HEK293 (cell line): ENCODE measurements at regions not wholly inside any gene's neighbourhood (a gene's known extent, or its start where the extent isn't known, plus 50 kb on each side); places are given as distances from the start of the nearest gene placed in this dataset.

Experiments
- CTCF ChIP-seq: fragments of 450-650 bp; formaldehyde crosslinking; IDR thresholded peaks from 2 replicates; pipeline ENCODE4 v1.5.1; 2016; ENCODE audit warnings: missing biosample characterization, missing genetic modification characterization
- IKZF3 ChIP-seq: fragments of 450-650 bp; IDR thresholded peaks from 2 replicates; pipeline ENCODE4 v1.5.0; 2018; ENCODE audit warnings: missing biosample characterization, mild to moderate bottlenecking, missing genetic modification characterization, moderate library complexity
- KLF10 ChIP-seq: fragments of 450-650 bp; IDR thresholded peaks from 2 replicates; pipeline ENCODE4 v1.5.1; 2018; ENCODE audit warnings: missing biosample characterization, mild to moderate bottlenecking, missing genetic modification characterization
- ZFHX2 ChIP-seq: fragments of 450-650 bp; formaldehyde crosslinking; conservative IDR thresholded peaks from 2 replicates; pipeline ENCODE4 v1.5.1; 2016; ENCODE audit warnings: missing biosample characterization, missing genetic modification characterization
- ZNF175 ChIP-seq: fragments of 450-650 bp; formaldehyde crosslinking; IDR thresholded peaks from 2 replicates; pipeline ENCODE4 v1.5.1; 2016; ENCODE audit warnings: missing biosample characterization, missing genetic modification characterization
- ZNF335 ChIP-seq: fragments of 450-650 bp; formaldehyde crosslinking; conservative IDR thresholded peaks from 2 replicates; pipeline ENCODE4 v1.5.1; 2016; ENCODE audit warnings: missing biosample characterization, missing genetic modification characterization
- ZNF48 ChIP-seq: fragments of 450-650 bp; formaldehyde crosslinking; IDR thresholded peaks from 2 replicates; pipeline ENCODE4 v1.5.1; 2016; ENCODE audit warnings: missing biosample characterization, missing genetic modification characterization
- ZNF544 ChIP-seq: fragments of 450-650 bp; formaldehyde crosslinking; IDR thresholded peaks from 2 replicates; pipeline ENCODE4 v1.5.0; 2017; ENCODE audit warnings: missing biosample characterization, missing genetic modification characterization
- ZNF585B ChIP-seq: fragments of 450-650 bp; formaldehyde crosslinking; IDR thresholded peaks from 2 replicates; pipeline ENCODE4 v1.5.1; 2016; ENCODE audit warnings: missing biosample characterization, missing genetic modification characterization
- ZNF596 ChIP-seq: fragments of 450-650 bp; IDR thresholded peaks from 2 replicates; pipeline ENCODE4 v1.5.0; 2018; ENCODE audit warnings: missing biosample characterization, mild to moderate bottlenecking, missing genetic modification characterization, moderate library complexity
- ZNF785 ChIP-seq: fragments of 450-650 bp; formaldehyde crosslinking; IDR thresholded peaks from 2 replicates; pipeline ENCODE4 v1.5.1; 2016; ENCODE audit warnings: missing biosample characterization, missing genetic modification characterization
- ZSCAN5A ChIP-seq: fragments of 450-650 bp; formaldehyde crosslinking; IDR thresholded peaks from 2 replicates; pipeline ENCODE4 v1.5.1; 2016; ENCODE audit warnings: missing biosample characterization, missing genetic modification characterization
- TF ChIP-seq, protein P1 (sequence below): fragments of 450-650 bp; formaldehyde crosslinking; IDR thresholded peaks from 2 replicates; pipeline ENCODE4 v1.5.1; 2016; ENCODE audit warnings: missing biosample characterization, missing genetic modification characterization
- TF ChIP-seq, protein P2 (sequence below): fragments of 450-650 bp; formaldehyde crosslinking; IDR thresholded peaks from 2 replicates; pipeline ENCODE4 v1.5.1; 2017; ENCODE audit warnings: missing biosample characterization, missing genetic modification characterization
- TF ChIP-seq, protein P3 (sequence below): fragments of 450-650 bp; formaldehyde crosslinking; IDR thresholded peaks from 2 replicates; pipeline ENCODE4 v1.5.1; 2017; ENCODE audit warnings: missing biosample characterization, missing genetic modification characterization
- TF ChIP-seq, protein P4 (sequence below): fragments of 450-650 bp; formaldehyde crosslinking; IDR thresholded peaks from 2 replicates; pipeline ENCODE4 v1.5.1; 2016; ENCODE audit warnings: missing biosample characterization, missing genetic modification characterization

DNA sequence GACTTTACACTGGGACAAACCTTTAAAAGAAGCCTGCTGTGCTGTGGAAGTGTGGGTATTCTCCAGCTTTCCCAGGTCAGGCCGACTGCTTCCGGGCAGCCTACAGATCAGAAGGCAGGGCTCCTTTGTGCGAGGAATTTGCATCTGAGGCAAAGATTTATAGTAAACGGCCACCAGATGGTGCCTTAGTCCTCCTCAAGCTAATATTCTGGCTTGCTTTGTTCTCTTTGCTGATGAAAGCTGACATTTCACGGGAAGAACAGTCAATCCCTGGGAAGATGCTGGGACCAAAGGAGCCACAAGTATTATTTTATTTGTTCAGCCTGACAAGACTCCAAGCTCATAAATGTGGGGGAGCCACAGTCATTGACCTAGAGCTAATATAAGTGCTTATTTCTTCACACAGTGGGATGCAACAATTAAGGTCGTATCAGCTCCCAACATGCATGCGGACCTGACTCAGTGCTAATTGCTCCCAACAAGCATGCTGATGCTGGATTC, 120.7 kb upstream of the TRIM2 start (continued):
- TF ChIP-seq CTCF (tag by site-specific recombination): no peak; the same call in 1 of the 2 replicates
- no peak for TF ChIP-seq ZNF544 (tag by site-specific recombination)
- TF ChIP-seq, protein P1, sequence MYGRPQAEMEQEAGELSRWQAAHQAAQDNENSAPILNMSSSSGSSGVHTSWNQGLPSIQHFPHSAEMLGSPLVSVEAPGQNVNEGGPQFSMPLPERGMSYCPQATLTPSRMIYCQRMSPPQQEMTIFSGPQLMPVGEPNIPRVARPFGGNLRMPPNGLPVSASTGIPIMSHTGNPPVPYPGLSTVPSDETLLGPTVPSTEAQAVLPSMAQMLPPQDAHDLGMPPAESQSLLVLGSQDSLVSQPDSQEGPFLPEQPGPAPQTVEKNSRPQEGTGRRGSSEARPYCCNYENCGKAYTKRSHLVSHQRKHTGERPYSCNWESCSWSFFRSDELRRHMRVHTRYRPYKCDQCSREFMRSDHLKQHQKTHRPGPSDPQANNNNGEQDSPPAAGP (tag by site-specific recombination): no peak
- TF ChIP-seq ZNF48 (tag by site-specific recombination): no peak
- TF ChIP-seq, protein P2, sequence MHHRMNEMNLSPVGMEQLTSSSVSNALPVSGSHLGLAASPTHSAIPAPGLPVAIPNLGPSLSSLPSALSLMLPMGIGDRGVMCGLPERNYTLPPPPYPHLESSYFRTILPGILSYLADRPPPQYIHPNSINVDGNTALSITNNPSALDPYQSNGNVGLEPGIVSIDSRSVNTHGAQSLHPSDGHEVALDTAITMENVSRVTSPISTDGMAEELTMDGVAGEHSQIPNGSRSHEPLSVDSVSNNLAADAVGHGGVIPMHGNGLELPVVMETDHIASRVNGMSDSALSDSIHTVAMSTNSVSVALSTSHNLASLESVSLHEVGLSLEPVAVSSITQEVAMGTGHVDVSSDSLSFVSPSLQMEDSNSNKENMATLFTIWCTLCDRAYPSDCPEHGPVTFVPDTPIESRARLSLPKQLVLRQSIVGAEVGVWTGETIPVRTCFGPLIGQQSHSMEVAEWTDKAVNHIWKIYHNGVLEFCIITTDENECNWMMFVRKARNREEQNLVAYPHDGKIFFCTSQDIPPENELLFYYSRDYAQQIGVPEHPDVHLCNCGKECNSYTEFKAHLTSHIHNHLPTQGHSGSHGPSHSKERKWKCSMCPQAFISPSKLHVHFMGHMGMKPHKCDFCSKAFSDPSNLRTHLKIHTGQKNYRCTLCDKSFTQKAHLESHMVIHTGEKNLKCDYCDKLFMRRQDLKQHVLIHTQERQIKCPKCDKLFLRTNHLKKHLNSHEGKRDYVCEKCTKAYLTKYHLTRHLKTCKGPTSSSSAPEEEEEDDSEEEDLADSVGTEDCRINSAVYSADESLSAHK (tag by site-specific recombination): no peak
- no peak for TF ChIP-seq ZNF335 (tag by site-specific recombination)
- no peak for TF ChIP-seq ZNF585B (tag by site-specific recombination)
- no peak for TF ChIP-seq ZNF596
- TF ChIP-seq, protein P3, sequence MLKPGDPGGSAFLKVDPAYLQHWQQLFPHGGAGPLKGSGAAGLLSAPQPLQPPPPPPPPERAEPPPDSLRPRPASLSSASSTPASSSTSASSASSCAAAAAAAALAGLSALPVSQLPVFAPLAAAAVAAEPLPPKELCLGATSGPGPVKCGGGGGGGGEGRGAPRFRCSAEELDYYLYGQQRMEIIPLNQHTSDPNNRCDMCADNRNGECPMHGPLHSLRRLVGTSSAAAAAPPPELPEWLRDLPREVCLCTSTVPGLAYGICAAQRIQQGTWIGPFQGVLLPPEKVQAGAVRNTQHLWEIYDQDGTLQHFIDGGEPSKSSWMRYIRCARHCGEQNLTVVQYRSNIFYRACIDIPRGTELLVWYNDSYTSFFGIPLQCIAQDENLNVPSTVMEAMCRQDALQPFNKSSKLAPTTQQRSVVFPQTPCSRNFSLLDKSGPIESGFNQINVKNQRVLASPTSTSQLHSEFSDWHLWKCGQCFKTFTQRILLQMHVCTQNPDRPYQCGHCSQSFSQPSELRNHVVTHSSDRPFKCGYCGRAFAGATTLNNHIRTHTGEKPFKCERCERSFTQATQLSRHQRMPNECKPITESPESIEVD (tag by site-specific recombination): no peak
- TF ChIP-seq ZSCAN5A (tag by site-specific recombination): no peak
- TF ChIP-seq, protein P4, sequence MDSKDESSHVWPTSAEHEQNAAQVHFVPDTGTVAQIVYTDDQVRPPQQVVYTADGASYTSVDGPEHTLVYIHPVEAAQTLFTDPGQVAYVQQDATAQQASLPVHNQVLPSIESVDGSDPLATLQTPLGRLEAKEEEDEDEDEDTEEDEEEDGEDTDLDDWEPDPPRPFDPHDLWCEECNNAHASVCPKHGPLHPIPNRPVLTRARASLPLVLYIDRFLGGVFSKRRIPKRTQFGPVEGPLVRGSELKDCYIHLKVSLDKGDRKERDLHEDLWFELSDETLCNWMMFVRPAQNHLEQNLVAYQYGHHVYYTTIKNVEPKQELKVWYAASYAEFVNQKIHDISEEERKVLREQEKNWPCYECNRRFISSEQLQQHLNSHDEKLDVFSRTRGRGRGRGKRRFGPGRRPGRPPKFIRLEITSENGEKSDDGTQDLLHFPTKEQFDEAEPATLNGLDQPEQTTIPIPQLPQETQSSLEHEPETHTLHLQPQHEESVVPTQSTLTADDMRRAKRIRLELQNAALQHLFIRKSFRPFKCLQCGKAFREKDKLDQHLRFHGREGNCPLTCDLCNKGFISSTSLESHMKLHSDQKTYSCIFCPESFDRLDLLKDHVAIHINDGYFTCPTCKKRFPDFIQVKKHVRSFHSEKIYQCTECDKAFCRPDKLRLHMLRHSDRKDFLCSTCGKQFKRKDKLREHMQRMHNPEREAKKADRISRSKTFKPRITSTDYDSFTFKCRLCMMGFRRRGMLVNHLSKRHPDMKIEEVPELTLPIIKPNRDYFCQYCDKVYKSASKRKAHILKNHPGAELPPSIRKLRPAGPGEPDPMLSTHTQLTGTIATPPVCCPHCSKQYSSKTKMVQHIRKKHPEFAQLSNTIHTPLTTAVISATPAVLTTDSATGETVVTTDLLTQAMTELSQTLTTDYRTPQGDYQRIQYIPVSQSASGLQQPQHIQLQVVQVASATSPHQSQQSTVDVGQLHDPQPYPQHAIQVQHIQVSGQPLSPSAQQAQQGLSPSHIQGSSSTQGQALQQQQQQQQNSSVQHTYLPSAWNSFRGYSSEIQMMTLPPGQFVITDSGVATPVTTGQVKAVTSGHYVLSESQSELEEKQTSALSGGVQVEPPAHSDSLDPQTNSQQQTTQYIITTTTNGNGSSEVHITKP: no peak
- no peak for TF ChIP-seq ZNF175 (tag by site-specific recombination)
- TF ChIP-seq ZFHX2 (tag by site-specific recombination): no peak
- peak; percentile 49; the same call in 1 of the 2 replicates for TF ChIP-seq IKZF3 (tag by site-specific recombination)
- TF ChIP-seq KLF10: no peak
- no peak for TF ChIP-seq ZNF785
